DOHH2 (cell line): ENCODE measurements at regions not wholly inside any gene's neighbourhood (a gene's known extent, or its start where the extent isn't known, plus 50 kb on each side); places are given as distances from the start of the nearest gene placed in this dataset.

ENCODE experiments used
- H3F3A ChIP-seq: fragments of 200-600 bp; sonication (generic), shearing (Covaris generic); 2 replicates; pipeline ENCODE4 v1.6.0; 2016; ENCODE audit warnings: antibody characterized with exemption, mild to moderate bottlenecking; ENCODE audit not compliant: control insufficient read depth, insufficient read depth
- H3K27ac ChIP-seq: fragments of 200-600 bp; sonication (generic); 2 replicates; pipeline ENCODE4 v1.5.1; 2014; ENCODE audit warnings: low read depth, mild to moderate bottlenecking, low read length, moderate library complexity
- H3K27me3 ChIP-seq: fragments of 200-600 bp; sonication (generic); 2 replicates; pipeline ENCODE4 v1.6.1; 2014; ENCODE audit warnings: mild to moderate bottlenecking, low read length, mixed read lengths; ENCODE audit not compliant: control insufficient read depth
- H3K36me3 ChIP-seq: fragments of 200-600 bp; sonication (generic); 2 replicates; pipeline ENCODE4 v1.6.1; 2014; ENCODE audit warnings: mild to moderate bottlenecking, low read length, moderate library complexity, mixed read lengths; ENCODE audit not compliant: control insufficient read depth
- H3K4me1 ChIP-seq: fragments of 200-600 bp; sonication (generic); 2 replicates; pipeline ENCODE4 v1.6.1; 2014; ENCODE audit warnings: mild to moderate bottlenecking, low read length, mixed read lengths; ENCODE audit not compliant: control insufficient read depth
- H3K4me2 ChIP-seq: fragments of 200-600 bp; sonication (generic); 2 replicates; pipeline ENCODE4 v1.6.0; 2014; ENCODE audit warnings: mild to moderate bottlenecking, low read length, moderate library complexity
- H3K4me3 ChIP-seq: fragments of 200-600 bp; sonication (generic); 2 replicates; pipeline ENCODE4 v1.5.1; 2014; ENCODE audit warnings: mild to moderate bottlenecking, low read length, mixed read lengths
- H3K79me2 ChIP-seq: fragments of 200-600 bp; sonication (generic); 2 replicates; pipeline ENCODE4 v1.6.1; 2014; ENCODE audit warnings: mild to moderate bottlenecking, low read length, mixed read lengths; ENCODE audit not compliant: control insufficient read depth
- H3K9me2 ChIP-seq: fragments of 200-600 bp; sonication (generic); replicated peaks from 2 replicates; pipeline ENCODE4 v1.6.1; 2014; ENCODE audit warnings: mild to moderate bottlenecking, low read length, mixed read lengths; ENCODE audit not compliant: control insufficient read depth
- H3K9me3 ChIP-seq: fragments of 200-600 bp; sonication (generic); 2 replicates; pipeline ENCODE4 v1.6.1; 2014; ENCODE audit warnings: antibody characterized with exemption, low read length, mixed read lengths; ENCODE audit not compliant: control insufficient read depth, insufficient read depth
- H4K20me1 ChIP-seq: fragments of 200-600 bp; sonication (generic); 2 replicates; pipeline ENCODE4 v1.6.0; 2014; ENCODE audit warnings: low read depth, mild to moderate bottlenecking, antibody characterized with exemption, low read length, moderate library complexity; ENCODE audit not compliant: control insufficient read depth, insufficient read depth
- EZH2phosphoT487 ChIP-seq: fragments of 200-600 bp; sonication (generic); IDR thresholded peaks from 2 replicates; pipeline ENCODE4 v1.6.1; 2017; ENCODE audit warnings: borderline replicate concordance, mild to moderate bottlenecking, antibody characterized with exemption, low read length, moderate library complexity, mixed read lengths
- TF ChIP-seq, protein P1 (sequence below): fragments of 200-600 bp; sonication (generic); IDR thresholded peaks from one replicate; pipeline ENCODE4 v1.5.1; 2014; ENCODE audit warnings: antibody characterized with exemption, mild to moderate bottlenecking, low read depth, low read length; ENCODE audit not compliant: poor library complexity, severe bottlenecking

DNA sequence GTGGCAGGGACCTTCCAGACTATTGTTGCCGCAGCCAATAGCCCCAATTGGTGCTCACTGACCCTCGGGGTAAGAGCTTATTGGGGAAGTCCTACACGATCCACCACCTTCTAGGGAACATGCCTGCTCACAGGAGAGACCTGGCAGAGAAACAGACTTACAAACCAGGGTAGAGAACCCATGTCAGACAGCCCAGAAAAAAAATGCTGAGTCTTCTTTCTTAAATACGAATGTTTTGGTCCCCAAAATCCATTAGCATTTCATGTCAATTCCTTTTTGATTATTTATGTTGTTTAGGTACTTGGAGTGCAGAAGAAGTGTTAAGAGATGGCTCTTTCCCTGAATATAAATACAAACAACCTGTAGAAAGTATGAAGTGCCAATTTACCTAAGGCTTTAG, 84.9 kb upstream of the PDE10A start:
- Histone ChIP-seq H4K20me1 (no peaks in the 10 kb centered on the region), H3K27me3 (no peaks in the 10 kb centered on the region)
- TF ChIP-seq, protein P1, sequence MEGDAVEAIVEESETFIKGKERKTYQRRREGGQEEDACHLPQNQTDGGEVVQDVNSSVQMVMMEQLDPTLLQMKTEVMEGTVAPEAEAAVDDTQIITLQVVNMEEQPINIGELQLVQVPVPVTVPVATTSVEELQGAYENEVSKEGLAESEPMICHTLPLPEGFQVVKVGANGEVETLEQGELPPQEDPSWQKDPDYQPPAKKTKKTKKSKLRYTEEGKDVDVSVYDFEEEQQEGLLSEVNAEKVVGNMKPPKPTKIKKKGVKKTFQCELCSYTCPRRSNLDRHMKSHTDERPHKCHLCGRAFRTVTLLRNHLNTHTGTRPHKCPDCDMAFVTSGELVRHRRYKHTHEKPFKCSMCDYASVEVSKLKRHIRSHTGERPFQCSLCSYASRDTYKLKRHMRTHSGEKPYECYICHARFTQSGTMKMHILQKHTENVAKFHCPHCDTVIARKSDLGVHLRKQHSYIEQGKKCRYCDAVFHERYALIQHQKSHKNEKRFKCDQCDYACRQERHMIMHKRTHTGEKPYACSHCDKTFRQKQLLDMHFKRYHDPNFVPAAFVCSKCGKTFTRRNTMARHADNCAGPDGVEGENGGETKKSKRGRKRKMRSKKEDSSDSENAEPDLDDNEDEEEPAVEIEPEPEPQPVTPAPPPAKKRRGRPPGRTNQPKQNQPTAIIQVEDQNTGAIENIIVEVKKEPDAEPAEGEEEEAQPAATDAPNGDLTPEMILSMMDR: no peak
- no peak for TF ChIP-seq EZH2phosphoT487

DNA sequence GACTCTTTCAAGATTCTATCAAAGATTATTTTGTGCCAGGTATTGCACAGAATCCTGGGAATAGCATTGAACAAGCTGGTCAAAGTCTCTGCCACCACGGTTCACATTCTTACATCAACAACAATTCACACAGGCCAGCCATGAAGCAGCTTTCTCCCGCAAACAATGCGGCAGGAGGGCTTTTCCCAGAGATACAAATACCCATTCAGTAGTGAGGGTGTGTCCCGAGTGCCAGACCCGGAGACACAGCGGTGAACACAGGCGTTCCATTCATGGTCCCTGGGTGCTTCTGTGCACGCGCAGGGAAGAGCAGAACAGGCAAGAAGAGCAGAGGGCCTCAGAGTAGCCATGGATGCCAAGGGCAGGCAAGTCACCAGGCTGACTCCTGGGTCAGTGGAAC, 83.3 kb upstream of the PDE10A start:
- Histone ChIP-seq H3K36me3 (no peaks in the 10 kb centered on the region), H3K9me3 (no peaks in the 10 kb centered on the region), H4K20me1 (no peaks in the 10 kb centered on the region), H3K27me3 (no peaks in the 10 kb centered on the region), H3K4me2 (no peak overlapping the region), H3K9me2 (no peaks in the 10 kb centered on the region; the same call in 1 of the 2 replicates), H3K4me1 (no peaks in the 10 kb centered on the region), H3K4me3 (no peak overlapping the region), H3F3A (no peaks in the 10 kb centered on the region), H3K27ac (no peak overlapping the region), H3K79me2 (no peaks in the 10 kb centered on the region)
- TF ChIP-seq, protein P1: no peak
- TF ChIP-seq EZH2phosphoT487: no peak

More for the DNA sequence above, 84.9 kb upstream of the PDE10A start:
- H3K4me1 ChIP-seq: no peaks in the 10 kb centered on the region
- H3K4me2 ChIP-seq: no peak overlapping the region
- no peaks in the 10 kb centered on the region for H3K79me2 ChIP-seq
- H3K9me3 ChIP-seq: no peaks in the 10 kb centered on the region
- no peaks in the 10 kb centered on the region for H3F3A ChIP-seq
- no peaks in the 10 kb centered on the region for H3K36me3 ChIP-seq
- H3K9me2 ChIP-seq: no peaks in the 10 kb centered on the region; the same call in 1 of the 2 replicates
- no peak overlapping the region for H3K27ac ChIP-seq
- H3K4me3 ChIP-seq: no peak overlapping the region

DNA sequence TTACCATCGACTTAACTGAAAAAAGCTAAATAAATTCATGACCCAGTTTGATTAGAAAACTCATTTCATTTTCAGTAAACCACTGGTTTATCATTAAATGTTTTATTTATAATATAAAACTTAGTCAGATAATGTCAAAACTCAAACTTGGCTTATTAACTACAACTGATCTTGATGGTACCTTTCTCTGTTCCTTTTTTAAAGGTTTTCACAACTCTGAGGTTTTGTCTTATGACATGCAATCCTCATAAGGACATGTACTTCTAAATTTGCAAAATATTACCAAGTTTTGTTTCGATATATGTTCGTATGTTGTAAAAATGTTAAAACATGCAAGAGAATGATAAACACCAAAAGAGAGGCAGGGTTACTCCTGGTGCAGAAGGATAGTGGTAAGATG, 82.5 kb upstream of the PDE10A start:
- H3K9me3 ChIP-seq: no peaks in the 10 kb centered on the region
- no peaks in the 10 kb centered on the region for H3K4me1 ChIP-seq
- no peaks in the 10 kb centered on the region for H4K20me1 ChIP-seq
- no peak overlapping the region for H3K4me3 ChIP-seq
- H3K27me3 ChIP-seq: no peaks in the 10 kb centered on the region
- TF ChIP-seq, protein P1: no peak
- TF ChIP-seq EZH2phosphoT487: no peak
- no peaks in the 10 kb centered on the region for H3K79me2 ChIP-seq
- H3K27ac ChIP-seq: no peak overlapping the region
- H3K36me3 ChIP-seq: no peaks in the 10 kb centered on the region
- H3K9me2 ChIP-seq: no peaks in the 10 kb centered on the region; the same call in 1 of the 2 replicates
- no peaks in the 10 kb centered on the region for H3F3A ChIP-seq
- no peak overlapping the region for H3K4me2 ChIP-seq
